ENCODE measurements at regions not wholly inside any gene's neighbourhood (a gene's known extent, or its start where the extent isn't known, plus 50 kb on each side); places are given as distances from the start of the nearest gene placed in this dataset.

DNA sequence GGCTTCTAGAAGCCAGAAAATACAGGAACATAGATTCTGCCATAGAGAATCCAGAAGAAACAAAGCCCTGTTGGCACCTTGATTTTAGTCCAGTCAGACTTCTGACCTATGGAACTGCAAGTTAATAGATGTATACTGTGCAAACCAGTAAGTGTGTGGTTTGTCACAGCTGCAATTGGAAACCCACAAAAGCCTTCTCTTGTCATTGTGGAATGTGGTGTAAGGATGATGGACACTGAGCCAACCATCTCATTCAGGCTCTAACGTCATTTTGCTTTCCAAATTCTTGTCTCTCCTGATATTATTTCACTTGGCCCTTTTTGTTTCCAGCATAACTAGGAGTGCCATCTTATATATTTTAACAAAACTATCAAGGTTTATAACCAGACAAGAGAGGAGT is 369.5 kb upstream of the SMIM21 start:
- no peak for TF ChIP-seq POLR2A (IDR thresholded peaks at IDR 0.05; ENCODE audit: low read length)
- TF ChIP-seq GATA1 (IDR thresholded peaks at IDR 0.05; ENCODE audit: low read depth, low read length): no peak
